Endothelial cell of umbilical vein (primary cell): ENCODE measurements at regions not wholly inside any gene's neighbourhood (a gene's known extent, or its start where the extent isn't known, plus 50 kb on each side); places are given as distances from the start of the nearest gene placed in this dataset.

Source experiments
- EZH2 ChIP-seq: IDR thresholded peaks from 2 replicates; pipeline ENCODE4 v1.6.1; 2012; ENCODE audit warnings: borderline replicate concordance, low read depth, mild to moderate bottlenecking, moderate library complexity, low read length, inconsistent platforms; ENCODE audit not compliant: severe bottlenecking
- GATA2 ChIP-seq: IDR thresholded peaks from 2 replicates; pipeline ENCODE4 v1.7.0; 2011; ENCODE audit warnings: low read depth, mild to moderate bottlenecking, moderate library complexity, mixed read lengths, low read length; ENCODE audit not compliant: insufficient read length, insufficient read depth
- JUN ChIP-seq: IDR thresholded peaks from 2 replicates; pipeline ENCODE4 v1.6.1; 2011; ENCODE audit warnings: borderline replicate concordance, low read depth; ENCODE audit not compliant: insufficient read length, insufficient read depth
- MYC ChIP-seq: IDR thresholded peaks from one replicate; pipeline ENCODE4 v1.6.1; 2011; ENCODE audit warnings: mild to moderate bottlenecking, low read depth, low read length
- POLR2A ChIP-seq: IDR thresholded peaks from 2 replicates; pipeline ENCODE4 v1.6.1; 2012; ENCODE audit warnings: low read depth, mild to moderate bottlenecking, control low read depth, low read length
- POLR2AphosphoS5 ChIP-seq: IDR thresholded peaks from 2 replicates; pipeline ENCODE4 v1.6.1; 2012; ENCODE audit warnings: low read depth, mild to moderate bottlenecking, control low read depth, low read length, moderate library complexity; ENCODE audit not compliant: insufficient read depth
- TF ChIP-seq, protein P1 (sequence below), 2 donors: IDR thresholded peaks; 1 replicate in 1 of 2; 2 replicates in 1 of 2; pipeline ENCODE4 v1.5.1; 2011; ENCODE audit warnings: low read length in 2 of 2, mild to moderate bottlenecking in 2 of 2, moderate library complexity in 2 of 2, control low read depth in 1 of 2, inconsistent platforms in 1 of 2, low read depth in 1 of 2; ENCODE audit not compliant: insufficient read depth in 1 of 2; ENCODE audit errors: extremely low read depth in 1 of 2

DNA sequence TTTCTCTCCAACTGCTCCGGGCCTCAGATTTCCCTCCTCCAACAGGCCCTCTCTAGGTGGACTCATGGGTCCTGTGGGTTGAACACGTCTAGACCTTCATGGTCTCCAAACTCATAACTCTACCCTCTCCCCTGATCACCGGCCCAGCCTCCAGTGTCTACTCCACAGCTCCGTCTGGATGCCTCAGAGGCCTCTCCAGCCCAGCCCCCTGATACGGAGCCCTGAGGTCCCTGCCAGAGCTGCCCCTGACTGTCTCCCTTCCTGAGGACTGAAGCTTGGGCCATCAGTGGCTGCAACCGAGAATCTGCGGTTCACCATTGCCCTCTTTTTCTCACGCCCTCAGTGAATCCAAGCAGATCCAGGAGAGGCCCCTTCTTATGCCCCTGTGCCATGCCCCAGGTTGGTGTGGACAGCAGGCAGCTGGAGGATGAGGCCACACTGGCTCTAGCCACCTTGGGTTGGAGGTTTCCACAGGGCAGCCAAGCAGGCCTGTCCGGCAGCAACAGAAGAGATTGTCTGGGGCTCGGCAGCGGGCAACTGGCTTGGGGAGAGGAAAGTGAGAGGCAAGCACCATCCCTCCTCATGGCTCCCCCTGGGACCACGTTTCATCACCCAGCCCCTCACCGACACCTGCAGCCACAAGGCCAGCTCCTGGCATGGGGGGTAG, 104.6 kb upstream of the FGF3 start:
- TF ChIP-seq, protein P1, sequence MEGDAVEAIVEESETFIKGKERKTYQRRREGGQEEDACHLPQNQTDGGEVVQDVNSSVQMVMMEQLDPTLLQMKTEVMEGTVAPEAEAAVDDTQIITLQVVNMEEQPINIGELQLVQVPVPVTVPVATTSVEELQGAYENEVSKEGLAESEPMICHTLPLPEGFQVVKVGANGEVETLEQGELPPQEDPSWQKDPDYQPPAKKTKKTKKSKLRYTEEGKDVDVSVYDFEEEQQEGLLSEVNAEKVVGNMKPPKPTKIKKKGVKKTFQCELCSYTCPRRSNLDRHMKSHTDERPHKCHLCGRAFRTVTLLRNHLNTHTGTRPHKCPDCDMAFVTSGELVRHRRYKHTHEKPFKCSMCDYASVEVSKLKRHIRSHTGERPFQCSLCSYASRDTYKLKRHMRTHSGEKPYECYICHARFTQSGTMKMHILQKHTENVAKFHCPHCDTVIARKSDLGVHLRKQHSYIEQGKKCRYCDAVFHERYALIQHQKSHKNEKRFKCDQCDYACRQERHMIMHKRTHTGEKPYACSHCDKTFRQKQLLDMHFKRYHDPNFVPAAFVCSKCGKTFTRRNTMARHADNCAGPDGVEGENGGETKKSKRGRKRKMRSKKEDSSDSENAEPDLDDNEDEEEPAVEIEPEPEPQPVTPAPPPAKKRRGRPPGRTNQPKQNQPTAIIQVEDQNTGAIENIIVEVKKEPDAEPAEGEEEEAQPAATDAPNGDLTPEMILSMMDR (IDR thresholded peaks at IDR 0.05; ENCODE audit: extremely low read depth in 1 of 2, insufficient read depth in 1 of 2, low read depth in 1 of 2, low read length in 2 of 2): no peak
- no peak for TF ChIP-seq GATA2
- TF ChIP-seq POLR2A: no peak
- TF ChIP-seq POLR2AphosphoS5: no peak
- TF ChIP-seq MYC: no peak
- no peak for TF ChIP-seq JUN
- TF ChIP-seq EZH2: no peak
